ENCODE measurements at regions not wholly inside any gene's neighbourhood (a gene's known extent, or its start where the extent isn't known, plus 50 kb on each side); places are given as distances from the start of the nearest gene placed in this dataset.

DNA sequence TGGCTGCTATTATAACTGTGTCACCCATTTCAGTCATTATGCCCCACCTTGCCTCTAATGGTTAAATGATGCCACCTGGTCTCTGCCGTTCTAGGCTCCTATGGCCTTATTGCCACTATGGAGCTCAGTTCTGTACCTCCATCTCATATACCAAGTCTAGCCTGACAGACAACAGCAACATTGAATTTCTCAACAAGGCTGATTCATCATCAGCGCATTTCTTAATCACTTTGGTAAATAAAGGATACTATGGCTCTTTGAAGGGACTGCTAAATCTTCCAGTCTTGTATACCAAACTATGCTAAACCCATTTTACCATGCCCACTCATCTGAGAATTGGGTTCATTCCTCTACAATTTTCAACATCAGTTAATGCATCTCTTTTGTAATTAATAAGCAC, 784.5 kb upstream of the CELF4 start:
- no peaks in the 10 kb centered on the region for H3K4me1 ChIP-seq (ENCODE audit: control insufficient read depth in 1 of 2, low read depth in 2 of 2)
- TF ChIP-seq, protein P1, sequence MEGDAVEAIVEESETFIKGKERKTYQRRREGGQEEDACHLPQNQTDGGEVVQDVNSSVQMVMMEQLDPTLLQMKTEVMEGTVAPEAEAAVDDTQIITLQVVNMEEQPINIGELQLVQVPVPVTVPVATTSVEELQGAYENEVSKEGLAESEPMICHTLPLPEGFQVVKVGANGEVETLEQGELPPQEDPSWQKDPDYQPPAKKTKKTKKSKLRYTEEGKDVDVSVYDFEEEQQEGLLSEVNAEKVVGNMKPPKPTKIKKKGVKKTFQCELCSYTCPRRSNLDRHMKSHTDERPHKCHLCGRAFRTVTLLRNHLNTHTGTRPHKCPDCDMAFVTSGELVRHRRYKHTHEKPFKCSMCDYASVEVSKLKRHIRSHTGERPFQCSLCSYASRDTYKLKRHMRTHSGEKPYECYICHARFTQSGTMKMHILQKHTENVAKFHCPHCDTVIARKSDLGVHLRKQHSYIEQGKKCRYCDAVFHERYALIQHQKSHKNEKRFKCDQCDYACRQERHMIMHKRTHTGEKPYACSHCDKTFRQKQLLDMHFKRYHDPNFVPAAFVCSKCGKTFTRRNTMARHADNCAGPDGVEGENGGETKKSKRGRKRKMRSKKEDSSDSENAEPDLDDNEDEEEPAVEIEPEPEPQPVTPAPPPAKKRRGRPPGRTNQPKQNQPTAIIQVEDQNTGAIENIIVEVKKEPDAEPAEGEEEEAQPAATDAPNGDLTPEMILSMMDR (IDR thresholded peaks at IDR 0.05): no peak
- no peak for ATAC-seq (ENCODE audit: insufficient number of reproducible peaks, low FRiP score, low read depth)
- no peak overlapping the region for H3K4me3 ChIP-seq
- no peak overlapping the region for H3K27ac ChIP-seq
- no peak for DNase-seq (ENCODE audit: low spot score)
- no peaks in the 10 kb centered on the region for H3K9me3 ChIP-seq
- H3K36me3 ChIP-seq: no peaks in the 10 kb centered on the region
- H3K27me3 ChIP-seq (replicated peaks; ENCODE audit: insufficient read depth): no peaks in the 10 kb centered on the region

- DNase-seq (ENCODE audit: low spot score) (no peak), ATAC-seq (ENCODE audit: insufficient number of reproducible peaks, low FRiP score, low read depth) (no peak)
- Histone ChIP-seq H3K4me1 (ENCODE audit: control insufficient read depth in 1 of 2, low read depth in 2 of 2) (no peaks in the 10 kb centered on the region), H3K27me3 (replicated peaks; ENCODE audit: insufficient read depth) (no peaks in the 10 kb centered on the region), H3K4me3 (no peak overlapping the region), H3K9me3 (no peaks in the 10 kb centered on the region), H3K27ac (no peak overlapping the region), H3K36me3 (no peaks in the 10 kb centered on the region)
- TF ChIP-seq, protein P1 (IDR thresholded peaks at IDR 0.05): no peak
These were observed 765.0 kb upstream of the CELF4 start for GRCh38 chr18:38330573-38330972.

DNA sequence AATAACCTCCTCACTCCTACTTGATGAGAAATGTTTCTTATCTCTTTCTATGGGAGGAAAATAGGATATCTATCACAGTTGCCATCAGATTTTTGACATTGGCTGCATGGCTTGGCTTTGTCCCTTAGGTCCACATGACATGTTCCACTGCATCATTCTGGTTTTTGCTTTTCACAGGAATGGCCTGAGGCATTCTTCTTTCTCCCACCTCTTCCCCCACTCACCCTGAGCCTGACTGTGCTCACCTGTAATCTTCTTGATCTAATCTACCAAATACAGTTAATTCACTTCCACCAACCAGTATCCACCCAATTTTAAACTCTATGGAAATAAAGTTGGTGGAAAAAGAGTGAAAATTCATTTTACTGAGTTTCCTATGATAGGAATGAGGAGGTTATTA, 763.5 kb upstream of the CELF4 start:
- Histone ChIP-seq H3K27ac (no peak overlapping the region), H3K4me3 (no peak overlapping the region), H3K36me3 (no peaks in the 10 kb centered on the region), H3K27me3 (replicated peaks; ENCODE audit: insufficient read depth) (no peaks in the 10 kb centered on the region), H3K4me1 (ENCODE audit: control insufficient read depth in 1 of 2, low read depth in 2 of 2) (no peaks in the 10 kb centered on the region), H3K9me3 (no peaks in the 10 kb centered on the region)
- no peak for ATAC-seq (ENCODE audit: insufficient number of reproducible peaks, low FRiP score, low read depth)
- no peak for DNase-seq (ENCODE audit: low spot score)
- TF ChIP-seq, protein P1 (IDR thresholded peaks at IDR 0.05): no peak

- TF ChIP-seq, protein P1 (IDR thresholded peaks at IDR 0.05): no peak
- Histone ChIP-seq H3K27me3 (replicated peaks; ENCODE audit: insufficient read depth) (no peaks in the 10 kb centered on the region), H3K27ac (no peak overlapping the region), H3K4me3 (no peak overlapping the region), H3K36me3 (no peaks in the 10 kb centered on the region), H3K4me1 (ENCODE audit: control insufficient read depth in 1 of 2, low read depth in 2 of 2) (no peaks in the 10 kb centered on the region), H3K9me3 (no peaks in the 10 kb centered on the region)
- ATAC-seq (ENCODE audit: insufficient number of reproducible peaks, low FRiP score, low read depth) (no peak), DNase-seq (ENCODE audit: low spot score) (no peak)
These were observed 756.6 kb upstream of the CELF4 start for GRCh38 chr18:38322206-38322605.

GRCh38 chr18:38321262-38321661, 755.7 kb upstream of the CELF4 start:
- Histone ChIP-seq H3K36me3 (no peaks in the 10 kb centered on the region), H3K27ac (no peak overlapping the region), H3K4me1 (ENCODE audit: control insufficient read depth in 1 of 2, low read depth in 2 of 2) (no peaks in the 10 kb centered on the region), H3K27me3 (replicated peaks; ENCODE audit: insufficient read depth) (no peaks in the 10 kb centered on the region), H3K9me3 (no peaks in the 10 kb centered on the region), H3K4me3 (no peak overlapping the region)
- ATAC-seq (ENCODE audit: insufficient number of reproducible peaks, low FRiP score, low read depth) (no peak), DNase-seq (ENCODE audit: low spot score) (no peak)
- TF ChIP-seq, protein P1 (IDR thresholded peaks at IDR 0.05): no peak
